ENCODE measurements at regions not wholly inside any gene's neighbourhood (a gene's known extent, or its start where the extent isn't known, plus 50 kb on each side); places are given as distances from the start of the nearest gene placed in this dataset.

DNA sequence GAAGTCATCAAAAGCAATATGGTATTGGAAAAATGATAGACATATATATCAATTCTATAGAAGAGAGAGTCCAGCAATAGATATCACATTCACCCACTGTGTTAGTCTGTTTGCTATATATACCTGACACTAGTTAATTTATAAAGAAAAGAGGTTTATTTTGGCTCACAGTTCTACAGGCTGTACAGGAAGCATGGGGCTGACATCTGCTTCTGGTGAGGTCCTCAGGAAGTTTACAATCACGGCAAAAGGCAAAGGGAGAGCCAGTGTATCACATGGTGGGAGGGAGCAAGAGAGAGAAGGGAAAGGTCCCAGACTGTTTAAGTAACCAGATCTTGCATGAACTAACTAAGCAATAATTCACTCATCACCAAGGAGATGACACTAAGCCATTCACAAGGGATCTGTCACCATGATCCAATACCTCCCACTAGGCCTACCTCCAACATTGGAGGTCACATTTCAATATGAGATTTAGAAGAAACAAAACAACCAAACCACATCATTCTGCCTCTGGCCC lies 470.6 kb downstream of the METTL4 start:
- H3K36me3 ChIP-seq, result no peaks in the 10 kb centered on the region
- WGBS, 5 donors, result 55 to 75% (median 61%) methylated on average over 1 of the region's 1 CpG
- H3K27me3 ChIP-seq, result no peaks in the 10 kb centered on the region
- no peaks in the 10 kb centered on the region for H3K4me1 ChIP-seq
- no peaks in the 10 kb centered on the region for H3K9me3 ChIP-seq
- no peak for DNase-seq
- intact Hi-C loops (cut with DNase I; ENCODE audit: low total_unique reads), result no loop called here
- no peak overlapping the region for H3K27ac ChIP-seq
- H3K4me3 ChIP-seq, result no peak overlapping the region
- TF ChIP-seq EP300 (IDR thresholded peaks at IDR 0.05) (no peak), POLR2A (IDR thresholded peaks at IDR 0.05) (no peak), POLR2AphosphoS5 (IDR thresholded peaks at IDR 0.05) (no peak)
- TF ChIP-seq, protein P1, sequence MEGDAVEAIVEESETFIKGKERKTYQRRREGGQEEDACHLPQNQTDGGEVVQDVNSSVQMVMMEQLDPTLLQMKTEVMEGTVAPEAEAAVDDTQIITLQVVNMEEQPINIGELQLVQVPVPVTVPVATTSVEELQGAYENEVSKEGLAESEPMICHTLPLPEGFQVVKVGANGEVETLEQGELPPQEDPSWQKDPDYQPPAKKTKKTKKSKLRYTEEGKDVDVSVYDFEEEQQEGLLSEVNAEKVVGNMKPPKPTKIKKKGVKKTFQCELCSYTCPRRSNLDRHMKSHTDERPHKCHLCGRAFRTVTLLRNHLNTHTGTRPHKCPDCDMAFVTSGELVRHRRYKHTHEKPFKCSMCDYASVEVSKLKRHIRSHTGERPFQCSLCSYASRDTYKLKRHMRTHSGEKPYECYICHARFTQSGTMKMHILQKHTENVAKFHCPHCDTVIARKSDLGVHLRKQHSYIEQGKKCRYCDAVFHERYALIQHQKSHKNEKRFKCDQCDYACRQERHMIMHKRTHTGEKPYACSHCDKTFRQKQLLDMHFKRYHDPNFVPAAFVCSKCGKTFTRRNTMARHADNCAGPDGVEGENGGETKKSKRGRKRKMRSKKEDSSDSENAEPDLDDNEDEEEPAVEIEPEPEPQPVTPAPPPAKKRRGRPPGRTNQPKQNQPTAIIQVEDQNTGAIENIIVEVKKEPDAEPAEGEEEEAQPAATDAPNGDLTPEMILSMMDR (IDR thresholded peaks at IDR 0.05), result no peak

GRCh38 chr18:2102022-2102421 lies 469.3 kb downstream of the METTL4 start:
- Histone ChIP-seq H3K4me1 (no peaks in the 10 kb centered on the region), H3K36me3 (no peaks in the 10 kb centered on the region), H3K27me3 (no peaks in the 10 kb centered on the region), H3K27ac (no peak overlapping the region), H3K9me3 (no peaks in the 10 kb centered on the region), H3K4me3 (no peak overlapping the region)
- TF ChIP-seq EP300 (IDR thresholded peaks at IDR 0.05) (no peak), POLR2AphosphoS5 (IDR thresholded peaks at IDR 0.05) (no peak), POLR2A (IDR thresholded peaks at IDR 0.05) (no peak)
- TF ChIP-seq, protein P1 (IDR thresholded peaks at IDR 0.05), result no peak
- no peak for DNase-seq
- intact Hi-C loops (cut with DNase I; ENCODE audit: low total_unique reads), result no loop called here

GRCh38 chr18:2103299-2103698 lies 468.0 kb downstream of the METTL4 start:
- Histone ChIP-seq H3K27ac (no peak overlapping the region), H3K9me3 (no peaks in the 10 kb centered on the region), H3K4me3 (no peak overlapping the region), H3K4me1 (no peaks in the 10 kb centered on the region), H3K27me3 (no peaks in the 10 kb centered on the region), H3K36me3 (no peaks in the 10 kb centered on the region)
- 85 to 88% (median 87%) methylated on average over 2 of the region's 2 CpGs for WGBS, 5 donors
- intact Hi-C loops (cut with DNase I; ENCODE audit: low total_unique reads), result no loop called here
- TF ChIP-seq POLR2AphosphoS5 (IDR thresholded peaks at IDR 0.05) (no peak), EP300 (IDR thresholded peaks at IDR 0.05) (no peak), POLR2A (IDR thresholded peaks at IDR 0.05) (no peak)
- TF ChIP-seq, protein P1 (IDR thresholded peaks at IDR 0.05), result no peak
- DNase-seq, result no peak

GRCh38 chr18:2104620-2105462 lies 466.5 kb downstream of the METTL4 start:
- no peaks in the 10 kb centered on the region for H3K27me3 ChIP-seq
- 41 to 49% (median 43%) methylated on average over 16 of the region's 16 CpGs for WGBS, 5 donors
- no peak overlapping the region for H3K4me3 ChIP-seq
- TF ChIP-seq EP300 (IDR thresholded peaks at IDR 0.05) (no peak), POLR2AphosphoS5 (IDR thresholded peaks at IDR 0.05) (no peak)
- TF ChIP-seq, protein P1 (IDR thresholded peaks at IDR 0.05), result peak in 5 of 7 experiments; percentile 26 to 71 (median 48)
- intact Hi-C loops (cut with DNase I; ENCODE audit: low total_unique reads), result no loop called here
- H3K4me1 ChIP-seq, result no peaks in the 10 kb centered on the region
- H3K9me3 ChIP-seq, result no peaks in the 10 kb centered on the region
- H3K27ac ChIP-seq, result no peak overlapping the region
- DNase-seq, result peak; percentile 64 to 66
- H3K36me3 ChIP-seq, result no peaks in the 10 kb centered on the region

Measured in stomach (tissue), 8 donors.